ENCODE measurements at regions not wholly inside any gene's neighbourhood (a gene's known extent, or its start where the extent isn't known, plus 50 kb on each side); places are given as distances from the start of the nearest gene placed in this dataset.

- H3K27me3 ChIP-seq, result no peaks in the 10 kb centered on the region
- H3K27ac ChIP-seq, result no peak overlapping the region
- no peak overlapping the region for H3K4me3 ChIP-seq
- DNase-seq (no peak), ATAC-seq (ENCODE audit: low FRiP score in 2 of 2) (peak in 1 of 2 donors; percentile 60)
- no peak for TF ChIP-seq POLR2AphosphoS5 (IDR thresholded peaks at IDR 0.05)
- no peak for TF ChIP-seq CTCF (IDR thresholded peaks at IDR 0.05)
- WGBS, 2 donors, result 58 to 62% methylated on average over 2 of the region's 2 CpGs
- no peaks in the 10 kb centered on the region for H3K9me3 ChIP-seq
- no peaks in the 10 kb centered on the region for H3K36me3 ChIP-seq
- no peaks in the 10 kb centered on the region for H3K4me1 ChIP-seq
Measured at GRCh38 chr6:159609652-159610178, 83.3 kb downstream of the SOD2 start.

GRCh38 chr6:159608961-159609651 is 83.9 kb downstream of the SOD2 start:
- Histone ChIP-seq H3K36me3 (no peaks in the 10 kb centered on the region), H3K9me3 (no peaks in the 10 kb centered on the region), H3K27ac (no peak overlapping the region), H3K4me1 (no peaks in the 10 kb centered on the region), H3K27me3 (no peaks in the 10 kb centered on the region), H3K4me3 (no peak overlapping the region)
- ATAC-seq (ENCODE audit: low FRiP score in 2 of 2) (no peak), DNase-seq (no peak)
- 66 to 75% methylated on average over 6 of the region's 6 CpGs for WGBS, 2 donors
- peak in 3 of 6 experiments; percentile 25 to 33 (median 30) for TF ChIP-seq CTCF (IDR thresholded peaks at IDR 0.05)
- no peak for TF ChIP-seq POLR2AphosphoS5 (IDR thresholded peaks at IDR 0.05)

- Histone ChIP-seq H3K36me3 (no peaks in the 10 kb centered on the region), H3K4me1 (no peaks in the 10 kb centered on the region), H3K4me3 (no peak overlapping the region), H3K27me3 (no peaks in the 10 kb centered on the region), H3K27ac (no peak overlapping the region), H3K9me3 (no peaks in the 10 kb centered on the region)
- DNase-seq (no peak), ATAC-seq (ENCODE audit: low FRiP score in 2 of 2) (no peak)
- TF ChIP-seq EP300 (IDR thresholded peaks at IDR 0.05), result no peak
- TF ChIP-seq POLR2AphosphoS5 (IDR thresholded peaks at IDR 0.05), result no peak
- no peak for TF ChIP-seq POLR2A (IDR thresholded peaks at IDR 0.05)
- TF ChIP-seq CTCF (IDR thresholded peaks at IDR 0.05), result no peak
- WGBS, 2 donors, result 79% methylated on average over 2 of the region's 2 CpGs
Measured at GRCh38 chr6:159606786-159607185, 86.3 kb downstream of the SOD2 start.

DNA sequence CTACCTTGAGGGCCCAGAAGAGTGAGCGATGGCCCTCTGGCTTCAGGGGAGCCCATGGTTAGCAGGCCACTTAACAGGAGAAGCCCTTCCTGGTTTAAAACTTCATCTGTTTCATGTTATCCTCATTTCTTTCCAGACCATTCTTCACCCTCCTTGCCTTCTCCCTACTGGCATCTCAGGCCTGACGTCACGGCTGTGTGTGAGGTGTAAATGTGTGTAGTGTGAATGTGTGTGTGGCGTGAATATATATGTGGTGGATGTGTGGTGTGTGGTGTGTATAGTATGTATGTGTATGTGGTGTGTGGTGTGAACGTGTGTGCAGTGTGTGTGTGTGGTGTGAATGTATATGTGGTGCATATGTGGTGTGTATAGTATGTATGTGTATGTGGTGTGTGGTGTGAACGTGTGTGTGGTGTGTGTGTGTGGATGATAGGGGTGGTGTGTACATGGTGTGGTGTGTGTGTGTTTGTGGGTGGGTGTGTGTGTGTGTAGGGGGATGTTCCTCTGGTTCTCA is 88.5 kb downstream of the SOD2 start:
- WGBS, 2 donors, result 68 to 85% methylated on average over 6 of the region's 6 CpGs
- Histone ChIP-seq H3K4me1 (no peaks in the 10 kb centered on the region), H3K36me3 (no peaks in the 10 kb centered on the region), H3K9me3 (no peaks in the 10 kb centered on the region), H3K27ac (no peak overlapping the region), H3K4me3 (no peak overlapping the region), H3K27me3 (no peaks in the 10 kb centered on the region)
- TF ChIP-seq EP300 (IDR thresholded peaks at IDR 0.05) (no peak), POLR2AphosphoS5 (IDR thresholded peaks at IDR 0.05) (no peak), CTCF (IDR thresholded peaks at IDR 0.05) (no peak), POLR2A (IDR thresholded peaks at IDR 0.05) (no peak)
- DNase-seq (no peak), ATAC-seq (ENCODE audit: low FRiP score in 2 of 2) (peak in 1 of 2 donors; percentile 48)

Measured in upper lobe of left lung (tissue), 6 donors.